ENCODE measurements at regions not wholly inside any gene's neighbourhood (a gene's known extent, or its start where the extent isn't known, plus 50 kb on each side); places are given as distances from the start of the nearest gene placed in this dataset.

- no peak for DNase-seq (ENCODE audit: low read depth in 1 of 2, low spot score in 1 of 2)
- TF ChIP-seq REST (IDR thresholded peaks at IDR 0.05; ENCODE audit: insufficient replicate concordance, low read depth) = no peak
- TF ChIP-seq POLR2AphosphoS5 (IDR thresholded peaks at IDR 0.05; ENCODE audit: low read depth) = no peak
- TF ChIP-seq GABPA (IDR thresholded peaks at IDR 0.05; ENCODE audit: low read depth) = no peak
- no peak for TF ChIP-seq SPI1 (IDR thresholded peaks at IDR 0.05; ENCODE audit: borderline replicate concordance, low read depth)
- TF ChIP-seq CTCF (IDR thresholded peaks at IDR 0.05; ENCODE audit: insufficient read depth, low read length) = no peak
- Histone ChIP-seq H3K27me3 (ENCODE audit: insufficient read depth, poor library complexity, severe bottlenecking) (no peaks in the 10 kb centered on the region), H3K27ac (replicated peaks) (no peak overlapping the region), H3K4me3 (replicated peaks; ENCODE audit: insufficient read depth, low read length) (no peak overlapping the region)
Observed at GRCh38 chr1:18037651-18038050, 69.9 kb upstream of the IGSF21 start.

- H3K27ac ChIP-seq (replicated peaks) = no peak overlapping the region
- no peak for TF ChIP-seq REST (IDR thresholded peaks at IDR 0.05; ENCODE audit: insufficient replicate concordance, low read depth)
- no peak for TF ChIP-seq SPI1 (IDR thresholded peaks at IDR 0.05; ENCODE audit: borderline replicate concordance, low read depth)
- TF ChIP-seq CTCF (IDR thresholded peaks at IDR 0.05; ENCODE audit: insufficient read depth, low read length) = no peak
- TF ChIP-seq POLR2AphosphoS5 (IDR thresholded peaks at IDR 0.05; ENCODE audit: low read depth) = no peak
- TF ChIP-seq GABPA (IDR thresholded peaks at IDR 0.05; ENCODE audit: low read depth) = no peak
- no peak for DNase-seq (ENCODE audit: low read depth in 1 of 2, low spot score in 1 of 2)
- no peak overlapping the region for H3K4me3 ChIP-seq (replicated peaks; ENCODE audit: insufficient read depth, low read length)
- no peaks in the 10 kb centered on the region for H3K27me3 ChIP-seq (ENCODE audit: insufficient read depth, poor library complexity, severe bottlenecking)
Observed at GRCh38 chr1:18038051-18038450, 69.5 kb upstream of the IGSF21 start.

GRCh38 chr1:18039102-18039501 is 68.5 kb upstream of the IGSF21 start:
- H3K27me3 ChIP-seq (ENCODE audit: insufficient read depth, poor library complexity, severe bottlenecking) = no peaks in the 10 kb centered on the region
- no peak for TF ChIP-seq GABPA (IDR thresholded peaks at IDR 0.05; ENCODE audit: low read depth)
- H3K27ac ChIP-seq (replicated peaks) = no peak overlapping the region
- DNase-seq (ENCODE audit: low read depth in 1 of 2, low spot score in 1 of 2) = no peak
- H3K4me3 ChIP-seq (replicated peaks; ENCODE audit: insufficient read depth, low read length) = no peak overlapping the region

- no peak overlapping the region for H3K4me3 ChIP-seq (replicated peaks; ENCODE audit: insufficient read depth, low read length)
- DNase-seq (ENCODE audit: low read depth in 1 of 2, low spot score in 1 of 2) = peak in 1 of 2 experiments; percentile 0
- H3K27me3 ChIP-seq (ENCODE audit: insufficient read depth, poor library complexity, severe bottlenecking) = no peaks in the 10 kb centered on the region
- TF ChIP-seq SPI1 (IDR thresholded peaks at IDR 0.05; ENCODE audit: borderline replicate concordance, low read depth) (no peak), CTCF (IDR thresholded peaks at IDR 0.05; ENCODE audit: insufficient read depth, low read length) (no peak), REST (IDR thresholded peaks at IDR 0.05; ENCODE audit: insufficient replicate concordance, low read depth) (no peak), POLR2AphosphoS5 (IDR thresholded peaks at IDR 0.05; ENCODE audit: low read depth) (no peak), GABPA (IDR thresholded peaks at IDR 0.05; ENCODE audit: low read depth) (no peak)
- no peak overlapping the region for H3K27ac ChIP-seq (replicated peaks)
Observed at GRCh38 chr1:18041102-18041501, 66.5 kb upstream of the IGSF21 start.
